Activated CD4-positive, alpha-beta T cell treated with anti-CD3 and anti-CD28 coated beads, Interleukin-2, amount 10 ng/mL, durations not matched to agents 24 days and 14 days (primary cell): ENCODE measurements at regions not wholly inside any gene's neighbourhood (a gene's known extent, or its start where the extent isn't known, plus 50 kb on each side); places are given as distances from the start of the nearest gene placed in this dataset.

Source experiments
- DNase-seq: peaks from one replicate; pipeline ENCODE4 v3.0.0; 2022
- H3K27ac Mint-ChIP-seq: one replicate; pipeline ENCODE4 v1.8.0; 2022; ENCODE audit warnings: mild to moderate bottlenecking, mixed read lengths
- H3K27me3 Mint-ChIP-seq: one replicate; pipeline ENCODE4 v1.8.0; 2022; ENCODE audit warnings: mixed read lengths
- H3K36me3 Mint-ChIP-seq: one replicate; pipeline ENCODE4 v1.8.0; 2022; ENCODE audit warnings: low read depth, mild to moderate bottlenecking, mixed read lengths
- H3K4me1 Mint-ChIP-seq: one replicate; pipeline ENCODE4 v1.8.0; 2021; ENCODE audit warnings: mixed read lengths
- H3K4me3 Mint-ChIP-seq: one replicate; pipeline ENCODE4 v1.8.0; 2022; ENCODE audit warnings: mild to moderate bottlenecking, moderate library complexity, mixed read lengths
- H3K9me3 Mint-ChIP-seq: one replicate; pipeline ENCODE4 v1.8.0; 2021; ENCODE audit warnings: mixed read lengths
- intact Hi-C: fragments of 100-400 bp; cut with micrococcal nuclease; formaldehyde crosslinking; loops from one replicate; pipeline ENCODE4 v1.15.1; 2023

DNA sequence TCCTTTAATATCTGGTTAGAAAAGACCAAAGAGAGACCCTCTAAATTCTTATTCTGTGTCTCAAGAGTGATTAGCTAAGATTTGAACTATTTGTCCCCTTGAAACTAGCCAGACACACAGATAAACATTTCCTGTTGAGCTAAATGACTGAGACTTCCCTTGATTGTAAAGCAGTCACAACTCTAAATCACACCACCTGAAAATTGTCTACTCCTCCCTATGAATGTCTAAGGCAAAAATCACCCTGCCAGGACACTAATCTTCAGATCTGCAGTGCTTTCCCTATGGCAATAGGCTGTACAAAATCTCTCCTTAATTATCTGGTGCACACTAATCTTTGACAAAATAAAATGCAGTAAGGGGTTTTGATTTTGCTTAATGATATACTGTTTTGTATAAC is 200.5 kb upstream of the GULP1 start:
- Mint-ChIP-seq H3K27me3 (no peaks in the 10 kb centered on the region), H3K36me3 (no peaks in the 10 kb centered on the region), H3K4me3 (no peak overlapping the region), H3K9me3 (no peaks in the 10 kb centered on the region), H3K27ac (no peak overlapping the region), H3K4me1 (no peaks in the 10 kb centered on the region)
- DNase-seq = no peak
- intact Hi-C loops = no loop called here

DNA sequence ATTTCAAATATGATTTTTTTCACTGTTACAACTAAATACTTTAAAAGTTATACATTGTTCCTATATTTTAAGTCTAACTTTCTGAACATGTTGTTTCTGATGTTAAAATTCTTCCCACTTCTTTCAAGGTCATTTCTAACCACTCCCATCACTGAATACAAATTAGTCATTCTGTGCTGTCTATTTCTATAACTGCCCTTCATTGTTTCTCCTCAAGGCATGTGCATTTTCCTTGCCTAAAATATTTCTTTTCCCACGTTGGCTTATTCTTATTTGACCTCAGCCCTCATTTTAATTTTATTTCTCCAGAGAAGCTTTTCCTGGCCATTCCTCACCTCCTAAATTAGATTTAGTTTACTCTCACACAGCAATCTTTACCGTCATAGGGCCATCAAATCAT is 198.9 kb upstream of the GULP1 start:
- Mint-ChIP-seq H3K36me3 (no peaks in the 10 kb centered on the region), H3K27me3 (no peaks in the 10 kb centered on the region), H3K27ac (no peak overlapping the region), H3K4me1 (no peaks in the 10 kb centered on the region), H3K9me3 (no peaks in the 10 kb centered on the region), H3K4me3 (no peak overlapping the region)
- no peak for DNase-seq
- intact Hi-C loops = no loop called here

DNA sequence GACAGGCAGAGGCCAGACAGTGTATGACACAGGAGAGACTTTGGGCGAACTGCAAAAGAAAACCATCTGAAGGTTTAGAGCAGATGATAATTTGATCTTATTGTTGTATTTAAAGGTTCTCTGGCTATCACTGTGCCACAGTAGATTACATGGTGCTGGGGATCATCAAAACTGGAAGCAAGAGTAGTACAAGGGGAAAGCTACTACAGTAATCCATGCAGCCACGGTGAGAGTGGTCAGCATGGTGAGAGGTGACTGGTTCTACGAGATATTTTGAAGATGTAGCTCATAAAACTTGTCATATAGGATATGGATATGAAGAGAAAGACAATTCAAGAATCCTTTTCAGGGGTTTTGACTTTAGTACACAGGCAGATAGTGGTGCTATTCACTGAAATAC is 194.8 kb upstream of the GULP1 start:
- Mint-ChIP-seq H3K27ac (no peak overlapping the region), H3K36me3 (no peaks in the 10 kb centered on the region), H3K27me3 (no peaks in the 10 kb centered on the region), H3K4me1 (no peaks in the 10 kb centered on the region), H3K9me3 (no peaks in the 10 kb centered on the region), H3K4me3 (no peak overlapping the region)
- intact Hi-C loops = no loop called here
- no peak for DNase-seq

DNA sequence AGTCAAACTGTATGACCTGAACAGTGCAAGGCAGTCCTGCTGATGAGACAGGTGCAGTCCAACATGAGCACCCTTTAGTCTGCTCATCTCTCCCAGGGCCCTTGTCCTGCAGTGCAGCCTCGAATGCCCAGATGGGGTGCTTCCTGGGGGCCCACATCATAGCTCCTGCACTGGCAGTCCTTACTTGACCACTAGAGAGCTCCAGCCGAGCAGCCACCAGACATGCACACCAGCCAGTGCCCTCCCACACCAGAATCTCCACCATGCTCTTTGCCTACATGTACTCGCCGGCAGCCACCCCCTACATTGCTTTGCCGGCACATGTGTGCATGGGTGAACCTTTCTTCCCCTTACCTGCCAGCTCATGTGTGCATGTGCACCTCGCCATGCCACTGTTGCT is 188.8 kb upstream of the GULP1 start:
- Mint-ChIP-seq H3K9me3 (no peaks in the 10 kb centered on the region), H3K27me3 (no peaks in the 10 kb centered on the region), H3K4me1 (no peaks in the 10 kb centered on the region), H3K36me3 (no peaks in the 10 kb centered on the region), H3K27ac (no peak overlapping the region), H3K4me3 (no peak overlapping the region)
- intact Hi-C loops = no loop called here
- DNase-seq = no peak

DNA sequence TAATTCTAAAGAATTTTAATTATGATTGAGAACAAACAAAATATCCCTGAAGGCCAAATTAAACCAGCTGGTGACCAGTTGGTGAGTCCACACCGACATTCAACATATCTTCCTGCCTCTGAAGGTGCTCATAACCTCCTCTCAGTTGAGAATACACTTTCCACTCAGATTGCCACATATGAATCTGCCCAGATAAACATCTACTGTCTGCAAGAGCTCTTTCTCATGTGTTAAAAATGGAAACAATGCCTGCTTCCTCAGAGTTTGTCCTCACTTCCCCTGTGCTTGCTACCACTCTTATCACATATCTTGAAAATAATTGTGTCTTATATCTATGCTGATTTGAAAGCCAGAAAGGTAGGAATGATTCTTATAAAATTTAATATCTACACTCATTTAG is 177.7 kb upstream of the GULP1 start:
- no peak for DNase-seq
- Mint-ChIP-seq H3K4me3 (no peak overlapping the region), H3K36me3 (no peaks in the 10 kb centered on the region), H3K4me1 (no peaks in the 10 kb centered on the region), H3K27ac (no peak overlapping the region), H3K9me3 (no peaks in the 10 kb centered on the region), H3K27me3 (no peaks in the 10 kb centered on the region)
- intact Hi-C loops = no loop called here

DNA sequence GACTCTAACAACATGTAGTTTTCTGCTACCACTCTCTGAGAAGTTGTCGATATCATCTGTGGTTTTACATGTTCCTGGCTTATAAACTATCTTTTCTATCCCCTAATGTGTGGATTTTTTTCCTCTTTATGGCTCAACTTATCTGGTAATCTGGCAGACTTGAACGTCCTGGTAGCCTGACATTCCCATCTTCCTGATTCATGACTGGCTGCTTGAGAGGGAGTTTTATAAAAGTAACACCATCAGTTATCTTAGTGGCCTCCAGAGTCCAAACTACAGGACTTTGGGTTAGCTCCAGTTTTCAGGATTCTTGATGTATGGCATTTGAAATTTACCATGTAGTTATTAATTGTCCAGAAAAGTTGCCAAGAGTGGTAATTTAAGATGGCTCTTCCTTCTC is 174.0 kb upstream of the GULP1 start:
- no peaks in the 10 kb centered on the region for H3K27me3 Mint-ChIP-seq
- H3K4me1 Mint-ChIP-seq = no peaks in the 10 kb centered on the region
- no peak for DNase-seq
- intact Hi-C loops = no loop called here
- H3K27ac Mint-ChIP-seq = no peak overlapping the region
- no peak overlapping the region for H3K4me3 Mint-ChIP-seq
- H3K9me3 Mint-ChIP-seq = no peaks in the 10 kb centered on the region
- no peaks in the 10 kb centered on the region for H3K36me3 Mint-ChIP-seq

DNA sequence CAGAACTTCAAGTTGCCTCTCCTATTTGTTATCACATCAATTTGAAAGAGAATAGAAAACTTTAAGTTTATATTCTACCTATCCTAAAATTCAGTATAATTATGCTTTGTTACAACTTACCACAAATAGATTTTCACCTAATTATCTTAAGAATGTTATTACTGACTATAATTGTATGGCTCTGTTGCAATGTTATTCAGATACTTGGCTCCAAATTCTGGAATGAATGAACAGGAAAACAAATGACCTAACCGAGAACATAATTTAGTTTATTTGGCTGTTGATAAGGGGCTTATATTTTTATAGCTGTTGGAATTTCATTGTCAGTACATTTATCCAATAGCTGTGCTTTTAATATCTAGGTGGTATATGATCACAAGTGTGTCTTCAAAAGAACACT is 173.2 kb upstream of the GULP1 start:
- Mint-ChIP-seq H3K36me3 (no peaks in the 10 kb centered on the region), H3K4me3 (no peak overlapping the region), H3K4me1 (no peaks in the 10 kb centered on the region), H3K27ac (no peak overlapping the region), H3K9me3 (no peaks in the 10 kb centered on the region), H3K27me3 (no peaks in the 10 kb centered on the region)
- intact Hi-C loops = no loop called here
- DNase-seq = no peak

DNA sequence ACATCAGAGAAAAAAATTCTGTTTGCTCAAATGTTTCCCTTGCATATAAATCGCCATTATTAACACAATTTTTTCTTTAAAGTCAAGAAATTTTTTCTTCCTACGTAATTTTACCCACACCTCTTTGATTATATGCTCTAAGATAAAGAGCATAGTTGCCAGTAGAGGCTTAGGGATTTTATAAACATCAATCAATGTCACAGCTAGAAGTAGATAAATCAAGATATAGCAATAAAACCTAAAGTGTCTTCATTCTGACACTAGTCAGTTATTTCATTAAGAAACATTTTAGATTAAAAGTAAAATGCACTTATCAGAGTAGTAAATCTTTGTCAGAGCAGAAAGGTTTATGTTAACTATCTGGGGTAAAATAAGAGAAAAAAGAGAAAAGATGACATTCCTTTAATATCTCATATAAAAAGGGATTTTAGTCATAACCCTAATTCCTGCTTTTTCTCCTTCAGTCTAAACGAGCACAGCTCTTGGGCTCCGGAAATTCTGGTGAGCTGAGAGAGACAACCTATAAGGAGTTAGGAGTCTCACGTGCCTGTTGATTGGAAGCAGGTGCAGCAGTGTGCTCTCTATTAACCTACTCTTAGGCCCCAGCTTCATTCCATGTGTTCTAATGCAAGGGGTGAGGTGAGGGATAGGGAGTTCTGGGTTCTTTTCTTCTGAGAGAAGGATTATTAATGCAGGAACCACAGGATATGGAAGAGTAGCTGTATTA is 172.4 kb upstream of the GULP1 start:
- intact Hi-C loops = no loop called here
- H3K36me3 Mint-ChIP-seq = no peaks in the 10 kb centered on the region
- no peaks in the 10 kb centered on the region for H3K27me3 Mint-ChIP-seq
- H3K9me3 Mint-ChIP-seq = no peaks in the 10 kb centered on the region
- no peak overlapping the region for H3K27ac Mint-ChIP-seq
- no peak overlapping the region for H3K4me3 Mint-ChIP-seq
- DNase-seq = no peak
- H3K4me1 Mint-ChIP-seq = no peaks in the 10 kb centered on the region

DNA sequence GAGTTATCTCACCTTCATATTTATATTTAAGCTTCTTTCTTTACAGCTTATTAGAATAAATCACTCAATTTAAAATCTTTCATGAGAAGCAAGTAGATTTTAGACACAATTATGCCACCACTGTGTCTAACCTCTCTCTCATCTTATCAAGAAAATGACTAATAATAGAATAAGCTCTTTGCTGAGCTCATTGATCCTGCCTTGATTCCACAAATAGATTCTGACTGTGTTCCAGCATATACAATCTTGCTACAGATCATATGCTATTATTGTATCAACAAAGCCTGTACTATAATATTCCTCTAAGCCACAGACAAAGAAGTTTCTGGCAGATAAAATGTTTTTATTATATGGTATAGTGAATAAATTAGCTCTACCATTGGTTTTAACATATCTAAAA is 168.7 kb upstream of the GULP1 start:
- Mint-ChIP-seq H3K27ac (no peak overlapping the region), H3K9me3 (no peaks in the 10 kb centered on the region), H3K36me3 (no peaks in the 10 kb centered on the region), H3K4me3 (no peak overlapping the region), H3K4me1 (no peaks in the 10 kb centered on the region), H3K27me3 (no peaks in the 10 kb centered on the region)
- intact Hi-C loops = no loop called here
- DNase-seq = no peak

DNA sequence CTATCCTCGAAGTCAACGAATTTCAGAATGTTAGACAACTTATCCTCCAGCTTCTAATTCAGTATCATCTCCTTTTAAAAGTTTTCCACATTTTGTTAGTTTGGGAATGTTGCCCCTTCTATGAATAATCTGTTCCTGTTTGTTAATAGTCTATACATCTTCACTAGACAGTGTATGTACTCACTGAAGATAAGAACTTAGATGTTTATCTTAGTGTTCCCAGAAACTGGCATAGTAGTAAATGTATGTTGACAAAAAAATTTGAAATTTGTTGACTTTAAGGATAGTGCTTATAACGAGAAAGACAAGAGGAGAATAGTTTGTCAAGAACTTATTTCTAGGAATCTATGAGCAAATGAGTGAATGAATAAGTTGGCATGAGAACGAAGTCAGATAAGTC is 162.0 kb upstream of the GULP1 start:
- Mint-ChIP-seq H3K4me1 (no peaks in the 10 kb centered on the region), H3K27ac (no peak overlapping the region), H3K36me3 (no peaks in the 10 kb centered on the region), H3K27me3 (no peaks in the 10 kb centered on the region), H3K9me3 (no peaks in the 10 kb centered on the region), H3K4me3 (no peak overlapping the region)
- DNase-seq = no peak
- intact Hi-C loops = no loop called here

DNA sequence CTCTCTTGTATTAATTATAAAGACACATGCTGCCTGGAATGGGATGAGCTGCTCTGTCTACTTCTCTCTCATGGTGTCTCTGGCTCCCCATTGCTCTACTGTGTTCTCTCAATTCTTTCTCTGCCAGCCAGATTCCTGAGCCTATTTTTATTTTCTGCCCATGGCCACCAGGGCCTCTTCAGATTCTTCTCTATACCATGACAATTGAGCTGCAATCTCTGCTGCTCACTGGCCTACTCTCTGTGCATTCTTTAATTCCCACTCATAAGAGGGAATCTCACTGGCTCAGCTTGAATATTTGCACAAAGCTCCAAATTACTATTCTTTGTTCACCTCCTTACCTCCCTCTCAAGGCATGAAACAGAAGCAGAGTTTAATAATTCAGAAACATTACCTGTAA is 161.4 kb upstream of the GULP1 start:
- no peak for DNase-seq
- H3K27ac Mint-ChIP-seq = no peak overlapping the region
- no peak overlapping the region for H3K4me3 Mint-ChIP-seq
- no peaks in the 10 kb centered on the region for H3K4me1 Mint-ChIP-seq
- intact Hi-C loops = no loop called here
- H3K36me3 Mint-ChIP-seq = no peaks in the 10 kb centered on the region
- H3K9me3 Mint-ChIP-seq = no peaks in the 10 kb centered on the region
- H3K27me3 Mint-ChIP-seq = no peaks in the 10 kb centered on the region

DNA sequence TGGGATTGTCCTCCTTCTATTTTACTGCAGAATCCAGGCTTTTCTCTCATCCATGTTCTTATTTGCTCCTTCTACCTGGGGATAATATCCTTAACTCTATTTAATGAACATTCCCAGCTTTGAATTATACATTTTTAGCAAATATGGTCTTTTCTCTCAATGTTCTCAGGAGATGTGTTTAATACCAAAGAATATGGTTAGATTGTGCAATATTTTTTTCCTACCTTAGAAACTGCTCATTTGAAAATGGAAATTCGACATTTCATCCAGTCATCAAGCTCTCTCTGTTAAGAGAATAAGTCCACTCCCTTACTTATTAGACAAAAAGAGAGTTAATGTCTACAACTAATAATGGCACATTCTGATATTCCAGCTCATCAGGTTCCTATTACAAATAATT is 160.4 kb upstream of the GULP1 start:
- no peaks in the 10 kb centered on the region for H3K27me3 Mint-ChIP-seq
- H3K9me3 Mint-ChIP-seq = no peaks in the 10 kb centered on the region
- no peak overlapping the region for H3K4me3 Mint-ChIP-seq
- intact Hi-C loops = no loop called here
- H3K4me1 Mint-ChIP-seq = no peaks in the 10 kb centered on the region
- no peaks in the 10 kb centered on the region for H3K36me3 Mint-ChIP-seq
- H3K27ac Mint-ChIP-seq = no peak overlapping the region
- no peak for DNase-seq

DNA sequence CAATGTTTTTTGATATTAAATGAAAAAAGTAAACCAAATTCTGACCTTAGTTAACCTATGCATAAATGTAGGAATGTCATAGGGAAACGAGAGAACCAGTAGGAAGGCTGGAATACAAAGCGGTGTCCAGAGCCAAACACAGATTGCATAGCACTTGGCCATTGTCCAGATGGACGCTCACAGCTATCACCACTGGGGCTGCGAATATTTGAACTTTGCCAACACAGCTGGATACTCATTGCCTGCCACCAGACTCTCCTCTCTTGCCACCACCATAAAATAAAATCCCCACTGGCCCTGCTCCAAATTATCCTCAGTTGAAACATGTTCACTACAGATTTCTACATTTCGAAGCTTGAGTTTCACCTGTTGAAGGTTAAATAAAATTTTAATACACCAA is 159.3 kb upstream of the GULP1 start:
- intact Hi-C loops = no loop called here
- no peaks in the 10 kb centered on the region for H3K4me1 Mint-ChIP-seq
- no peaks in the 10 kb centered on the region for H3K27me3 Mint-ChIP-seq

DNA sequence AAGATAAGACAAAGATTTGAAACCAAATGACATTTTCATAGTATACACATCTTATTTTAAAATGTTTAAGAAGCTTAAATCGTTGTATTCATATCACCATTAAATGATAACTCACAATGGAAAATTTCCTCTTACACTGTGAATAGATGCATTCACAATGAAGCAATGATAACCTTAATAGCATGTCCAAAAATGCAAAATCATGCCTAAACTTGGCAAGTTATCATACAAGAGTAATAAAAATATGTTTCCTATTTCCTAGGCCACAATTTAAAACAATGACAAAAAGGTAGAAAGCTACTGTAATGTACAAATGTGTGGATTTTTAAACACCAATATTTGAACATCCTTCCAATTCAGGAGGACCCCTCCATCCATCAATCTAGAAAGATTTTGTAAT is 157.4 kb upstream of the GULP1 start:
- no peak for DNase-seq
- intact Hi-C loops = no loop called here
- H3K4me3 Mint-ChIP-seq = no peak overlapping the region
- H3K36me3 Mint-ChIP-seq = no peaks in the 10 kb centered on the region
- H3K4me1 Mint-ChIP-seq = no peaks in the 10 kb centered on the region
- no peaks in the 10 kb centered on the region for H3K9me3 Mint-ChIP-seq
- H3K27ac Mint-ChIP-seq = no peak overlapping the region
- H3K27me3 Mint-ChIP-seq = no peaks in the 10 kb centered on the region

More for the DNA sequence above, 159.3 kb upstream of the GULP1 start:
- Mint-ChIP-seq H3K9me3 (no peaks in the 10 kb centered on the region), H3K36me3 (no peaks in the 10 kb centered on the region), H3K27ac (no peak overlapping the region), H3K4me3 (no peak overlapping the region)
- no peak for DNase-seq

DNA sequence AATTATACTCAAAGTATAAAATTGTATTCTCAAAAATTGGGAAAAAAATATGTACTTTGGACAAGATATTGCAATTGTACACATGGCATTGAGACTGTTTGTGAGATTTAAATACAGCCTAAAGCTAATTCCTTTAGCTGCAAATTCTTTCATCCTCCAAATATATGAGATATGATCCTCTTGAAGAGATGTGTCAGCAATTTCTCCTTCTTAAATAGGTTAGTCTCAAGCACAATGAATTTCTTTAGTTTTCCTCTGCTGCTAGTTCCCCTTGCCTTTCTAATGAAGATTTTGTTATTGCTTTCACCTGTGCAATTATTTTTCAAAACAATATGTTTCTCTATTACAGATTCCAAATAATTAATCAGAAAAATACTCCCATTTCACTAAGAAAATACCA is 153.4 kb upstream of the GULP1 start:
- Mint-ChIP-seq H3K27ac (no peak overlapping the region), H3K4me3 (no peak overlapping the region), H3K27me3 (no peaks in the 10 kb centered on the region), H3K4me1 (no peaks in the 10 kb centered on the region), H3K9me3 (no peaks in the 10 kb centered on the region), H3K36me3 (no peaks in the 10 kb centered on the region)
- DNase-seq = no peak
- intact Hi-C loops = no loop called here
